HG02610 (cell line): ENCODE measurements at regions not wholly inside any gene's neighbourhood (a gene's known extent, or its start where the extent isn't known, plus 50 kb on each side); places are given as distances from the start of the nearest gene placed in this dataset.

Source experiments
- ATAC-seq: cut with Tn5 transposase; IDR thresholded peaks from one replicate; pipeline ENCODE4 v1.9.1; 2021; ENCODE audit warnings: mild to moderate bottlenecking, moderate library complexity; ENCODE audit not compliant: unreplicated experiment

DNA sequence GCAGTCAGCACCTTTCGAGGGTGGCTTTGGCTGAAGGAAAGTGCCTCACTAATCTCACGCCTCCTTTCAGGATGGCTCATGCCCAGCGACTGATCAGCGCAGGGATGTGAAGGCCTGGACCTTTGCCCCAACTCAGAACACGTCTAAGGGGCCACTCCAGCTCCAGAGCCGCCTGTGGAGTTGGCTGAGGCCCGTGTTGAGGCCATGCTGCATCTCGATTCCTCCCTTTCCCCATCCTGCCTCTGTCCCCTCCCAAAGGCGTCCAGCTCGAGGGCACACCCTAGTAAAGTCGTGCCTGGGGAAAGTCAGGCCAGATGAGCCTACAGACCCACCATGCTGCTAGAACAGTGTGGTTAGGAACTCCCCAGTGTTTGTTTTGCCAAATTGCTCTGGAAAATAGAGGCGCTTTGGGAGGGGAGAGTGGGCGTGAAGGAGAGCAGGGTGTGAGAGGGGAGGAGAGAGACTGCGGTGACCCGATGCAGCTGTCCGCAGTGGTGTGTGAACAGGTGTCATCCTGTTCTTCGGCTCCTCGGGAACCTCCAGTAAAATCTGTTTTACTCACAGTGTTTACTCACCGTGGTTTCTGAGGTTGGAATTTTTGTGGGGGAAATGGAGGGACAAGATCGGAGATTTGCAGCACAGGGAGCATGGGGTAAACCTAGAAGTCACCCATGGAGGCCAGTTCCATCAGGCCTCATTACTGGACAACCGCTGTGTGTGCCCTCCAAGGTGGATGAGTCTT is 85.0 kb upstream of the PMEPA1 start:
- ATAC-seq, result no peak

DNA sequence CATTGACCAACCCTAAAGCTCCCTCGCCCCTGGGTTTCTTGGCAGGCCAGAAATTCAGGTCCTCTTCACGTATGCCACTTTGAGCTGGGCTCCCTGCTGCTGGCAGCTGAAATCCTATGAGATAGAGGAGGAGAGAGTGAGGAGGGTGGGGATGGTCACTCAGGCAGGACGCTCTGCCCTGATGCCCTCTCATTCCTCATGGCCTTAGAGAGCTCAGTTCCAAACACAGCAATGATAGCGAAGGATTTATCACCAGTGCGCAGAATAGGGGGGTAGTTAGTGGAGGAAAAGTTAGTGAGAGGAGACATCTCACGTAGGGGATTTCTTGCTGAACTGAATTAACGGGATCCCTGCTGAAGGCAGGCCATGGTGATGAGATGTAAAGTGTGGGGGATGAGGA is 84.2 kb upstream of the PMEPA1 start:
- ATAC-seq, result no peak

DNA sequence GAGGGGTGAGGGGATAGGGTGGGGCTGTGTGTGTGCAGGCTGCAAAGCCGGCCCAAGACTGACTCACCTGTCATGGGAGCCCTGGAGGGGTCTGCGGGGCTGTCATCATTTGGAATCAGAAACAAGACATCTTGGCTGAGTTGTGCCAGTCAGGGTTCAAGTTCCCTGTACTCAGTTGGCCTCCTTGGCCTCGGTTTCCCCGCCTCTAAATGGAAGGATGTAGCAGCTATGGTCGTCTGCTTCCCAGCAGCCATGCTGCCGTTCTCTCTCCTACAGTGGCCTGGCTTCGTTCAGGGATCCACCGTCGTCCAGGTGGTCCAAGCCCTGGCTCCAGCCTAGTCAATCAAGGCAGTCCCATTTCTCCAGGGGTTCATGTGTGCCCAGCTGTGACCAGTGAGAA is 83.6 kb upstream of the PMEPA1 start:
- no peak for ATAC-seq

- ATAC-seq, result no peak
Measured at GRCh38 chr20:57792386-57793080, 82.7 kb upstream of the PMEPA1 start.

DNA sequence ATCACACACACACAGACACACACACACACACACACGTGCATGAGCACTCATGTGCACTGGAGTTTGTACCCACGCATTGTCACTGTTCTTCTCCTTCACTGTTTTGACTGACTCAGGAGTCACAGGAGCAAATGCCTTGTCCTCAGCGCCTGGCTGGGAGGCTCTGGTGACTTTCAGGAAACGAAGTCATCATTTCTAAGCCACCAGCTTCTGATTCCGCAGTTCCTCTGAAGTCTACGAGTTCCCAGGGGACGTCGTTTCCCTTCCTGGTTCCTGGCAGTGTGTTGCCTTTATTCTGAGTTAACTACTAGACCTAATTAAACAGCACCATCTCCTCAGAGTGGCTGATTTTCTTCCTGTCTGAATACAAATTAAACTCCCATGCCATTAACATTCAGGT is 82.2 kb upstream of the PMEPA1 start:
- no peak for ATAC-seq

DNA sequence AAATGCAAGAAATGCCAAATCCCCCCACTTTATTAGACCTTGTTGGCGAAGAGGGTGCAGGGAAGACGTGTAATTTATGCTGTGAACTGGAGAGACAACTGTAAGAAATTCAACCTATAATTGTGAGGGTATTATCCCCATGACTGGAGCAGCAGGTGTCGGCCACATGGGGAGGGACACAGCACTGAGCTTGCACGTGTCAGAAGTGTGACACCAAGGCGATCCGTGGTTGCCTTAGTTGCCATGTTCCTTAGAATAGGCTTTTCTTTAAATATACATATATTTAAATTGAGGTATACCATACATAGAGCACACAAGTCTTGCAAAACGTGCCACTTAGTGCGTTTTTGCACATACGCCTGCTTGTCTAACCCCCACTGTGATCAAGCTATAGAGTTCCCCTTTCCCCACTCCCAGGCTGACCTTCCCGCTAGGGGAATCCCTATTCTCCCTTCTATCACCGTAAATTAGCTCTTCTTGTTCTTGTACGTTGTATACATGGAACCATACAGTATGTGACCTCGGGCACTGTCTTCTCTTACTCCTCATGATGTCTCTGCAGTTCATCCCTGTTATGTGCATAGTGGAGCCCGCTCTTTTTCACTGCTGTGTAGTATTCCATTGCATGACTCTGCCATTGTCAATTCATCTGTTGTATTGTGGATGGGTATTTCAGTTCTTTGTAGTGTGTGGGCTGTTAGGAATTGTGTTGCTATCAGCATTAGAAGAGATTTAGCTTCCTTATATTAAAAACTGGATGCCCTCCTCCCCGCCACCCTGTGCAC is 81.6 kb upstream of the PMEPA1 start:
- no peak for ATAC-seq

DNA sequence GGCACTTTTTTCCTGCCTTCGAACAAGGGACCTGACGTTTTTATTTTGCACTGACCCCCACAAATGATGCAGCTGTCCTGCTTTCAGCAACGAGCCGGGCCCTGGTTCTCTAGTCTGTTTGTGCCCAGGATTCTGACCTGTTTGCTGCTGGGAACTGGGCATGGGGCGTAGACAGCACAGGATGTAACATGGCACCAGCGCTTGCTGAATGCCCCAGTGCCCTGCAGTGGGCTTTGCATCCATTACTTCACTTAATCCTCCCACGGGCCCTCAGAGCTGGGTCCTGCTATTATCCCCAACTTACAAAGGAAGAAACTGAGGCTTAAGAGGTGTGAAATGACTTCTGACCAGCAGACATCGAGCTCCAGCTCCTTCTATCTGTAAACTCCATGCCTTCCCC is 80.4 kb upstream of the PMEPA1 start:
- ATAC-seq, result no peak

GRCh38 chr20:57788936-57789613 is 79.3 kb upstream of the PMEPA1 start:
- ATAC-seq, result no peak

GRCh38 chr20:57787990-57788781 is 78.4 kb upstream of the PMEPA1 start:
- no peak for ATAC-seq

DNA sequence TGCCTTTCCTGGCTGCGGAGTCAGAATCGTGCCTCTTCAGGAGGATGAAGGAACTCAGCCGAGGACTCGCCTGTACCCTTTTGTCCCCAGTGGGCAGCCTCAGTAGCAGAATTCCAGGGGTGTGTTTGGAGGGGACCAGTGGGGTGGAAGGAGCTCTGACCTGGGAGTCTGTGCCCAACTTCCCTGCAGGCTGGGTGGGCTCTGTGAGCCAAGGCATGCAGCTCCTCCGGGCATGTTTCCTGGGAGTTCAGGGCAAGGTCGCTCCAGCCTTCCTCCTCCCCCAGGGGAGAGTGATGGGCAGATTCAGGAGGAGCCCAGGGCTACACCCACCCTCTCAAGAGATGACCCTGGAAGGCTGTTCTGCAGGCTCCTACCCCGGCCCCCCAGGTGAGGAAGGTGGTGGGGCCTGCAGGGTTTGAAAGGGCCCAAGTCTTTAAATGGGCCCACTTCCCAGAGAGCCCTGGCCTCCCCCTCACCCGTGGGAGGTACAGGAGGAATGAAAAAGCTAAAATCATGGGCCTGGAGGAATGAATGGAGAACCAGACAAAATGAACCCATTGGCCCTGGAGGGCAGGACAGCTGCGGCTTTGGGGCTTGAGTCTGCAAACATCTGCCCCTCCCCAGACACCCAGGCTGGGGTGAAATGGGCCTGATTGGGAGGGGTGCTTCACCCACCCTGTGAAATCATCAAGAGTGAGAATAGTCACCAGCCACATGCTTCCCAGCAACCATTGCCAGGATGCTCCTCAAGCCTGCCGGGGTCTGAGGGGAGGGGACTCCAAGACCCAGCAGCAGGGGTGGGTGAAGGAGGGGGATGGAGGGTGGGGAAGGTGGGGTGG is 77.6 kb upstream of the PMEPA1 start:
- no peak for ATAC-seq

DNA sequence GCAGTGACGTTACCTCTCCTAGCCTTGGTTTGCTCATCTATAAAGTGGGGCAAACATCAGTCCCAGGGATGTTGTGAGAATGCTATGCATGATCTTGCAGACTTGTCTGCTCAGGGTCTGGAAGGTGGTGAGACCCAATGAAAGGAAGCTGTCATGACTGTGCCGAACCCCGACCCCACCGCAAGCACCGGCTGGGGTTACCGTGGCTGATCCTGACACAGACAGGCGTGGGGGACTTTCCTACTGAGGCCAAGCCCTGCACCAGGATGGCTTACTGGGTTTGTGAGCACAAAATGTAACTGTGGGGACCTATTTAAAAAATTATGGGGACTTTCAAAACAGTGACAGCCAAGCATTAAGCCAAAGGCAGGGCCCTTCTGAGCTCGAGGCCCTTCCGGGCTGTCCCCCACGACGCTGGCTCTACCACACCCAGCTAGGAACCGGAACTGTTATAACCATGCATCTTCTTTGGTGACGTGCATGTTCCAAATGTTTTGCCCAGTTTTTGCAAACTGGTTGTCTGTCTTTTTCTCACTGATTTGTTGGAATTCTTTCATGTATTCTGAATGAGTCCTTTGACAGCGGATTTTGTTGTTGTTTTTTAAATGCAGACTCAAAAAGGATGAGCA is 76.6 kb upstream of the PMEPA1 start:
- no peak for ATAC-seq

DNA sequence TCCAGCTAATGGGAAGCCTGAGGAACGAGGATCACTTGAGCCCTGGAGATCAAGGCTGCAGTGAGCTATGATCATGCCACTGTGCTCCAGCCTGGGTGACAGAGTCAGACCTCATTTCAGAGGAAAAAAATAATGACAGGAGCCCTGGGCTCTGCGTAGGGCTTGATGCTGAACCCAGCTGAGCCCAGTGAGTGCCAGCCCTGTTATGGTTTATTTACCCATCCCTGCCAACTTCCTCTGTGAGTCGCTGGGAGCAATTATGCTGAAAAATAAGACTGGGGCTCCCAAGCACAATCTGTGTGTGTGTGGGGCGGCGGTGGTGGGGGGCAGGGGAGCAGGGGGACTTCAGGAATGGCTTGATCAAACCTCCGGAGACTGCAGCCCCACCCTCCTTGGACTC is 75.9 kb upstream of the PMEPA1 start:
- no peak for ATAC-seq

DNA sequence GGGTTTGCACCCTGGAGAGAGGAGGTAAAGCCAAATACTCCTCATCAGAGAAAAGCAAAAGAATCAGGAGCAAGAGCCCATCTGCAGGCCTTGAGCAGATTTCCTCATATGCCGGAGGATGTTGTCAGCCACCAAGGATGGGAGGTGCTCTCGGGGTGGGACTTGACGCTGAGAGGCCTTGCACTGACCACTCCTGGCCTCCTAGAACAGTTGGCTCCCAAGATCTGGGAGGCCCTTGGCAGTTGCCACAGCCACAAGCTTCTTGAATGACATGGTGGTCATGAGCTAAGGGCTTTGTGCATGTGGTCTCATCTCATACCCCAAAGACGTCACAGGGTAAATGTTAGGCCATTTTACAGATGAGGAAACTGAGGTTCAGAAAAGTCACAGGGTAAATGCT is 75.2 kb upstream of the PMEPA1 start:
- no peak for ATAC-seq

DNA sequence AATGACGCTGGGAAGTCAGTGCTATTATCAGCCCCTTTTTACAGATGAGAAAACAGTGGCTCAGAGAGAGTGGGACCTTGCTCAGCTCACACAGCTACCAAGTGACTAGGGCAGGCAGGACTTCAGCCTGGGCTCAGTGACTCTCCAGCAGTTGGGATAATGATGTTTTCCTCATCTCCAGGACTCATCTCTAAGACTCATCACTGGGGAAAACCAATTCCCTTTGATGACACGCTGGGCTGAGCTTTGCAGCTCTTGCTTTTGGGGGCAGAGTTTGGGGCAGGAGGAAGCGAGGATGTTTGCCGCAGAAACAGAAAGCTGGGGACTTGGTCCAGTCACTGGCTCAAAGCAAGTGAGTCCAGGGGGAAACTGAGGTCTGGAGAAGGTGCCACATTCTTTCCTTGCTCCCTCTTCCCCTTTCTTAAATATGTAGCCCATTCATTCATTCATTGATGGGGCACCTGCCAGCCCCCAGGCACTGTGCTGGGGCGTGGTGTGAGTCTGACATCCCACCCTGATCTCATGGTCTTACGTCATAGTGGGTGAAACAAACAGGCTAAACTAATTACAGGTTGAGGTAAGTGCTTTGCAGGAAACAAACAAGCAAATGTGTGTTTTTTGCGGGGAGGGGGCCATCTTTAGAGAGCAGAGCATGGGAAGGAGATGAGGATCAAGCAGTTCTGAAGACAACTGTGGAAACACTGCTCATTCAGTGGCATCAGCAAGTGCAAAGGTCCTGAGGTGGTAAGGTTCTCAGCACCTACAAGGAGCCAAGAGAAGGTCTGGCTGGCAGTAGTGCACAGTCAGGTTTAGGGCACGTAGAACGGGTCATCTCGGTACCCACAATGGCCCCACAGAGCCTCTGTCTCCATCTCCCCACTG is 74.4 kb upstream of the PMEPA1 start:
- no peak for ATAC-seq

DNA sequence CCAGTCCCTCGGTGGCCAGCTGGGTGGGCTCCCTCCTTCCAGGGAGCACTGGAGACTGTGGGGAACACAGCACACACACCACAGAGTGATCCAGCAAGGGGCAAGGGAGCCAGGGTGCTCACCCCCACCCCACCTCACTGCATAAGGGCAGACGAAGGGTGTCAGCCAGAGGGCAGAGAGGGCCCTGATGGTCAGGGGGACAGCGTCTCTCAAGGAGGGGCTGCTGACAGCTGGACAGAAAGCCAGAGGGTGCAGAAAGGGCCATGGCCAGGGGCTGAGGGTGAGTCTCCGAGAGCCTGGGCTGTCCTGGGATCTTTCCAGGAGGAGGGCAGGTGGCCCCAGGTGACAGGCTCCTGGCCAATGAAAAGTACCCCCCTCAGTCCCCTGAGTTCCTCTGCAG is 73.4 kb upstream of the PMEPA1 start:
- no peak for ATAC-seq

GRCh38 chr20:57782631-57783041 is 72.8 kb upstream of the PMEPA1 start:
- ATAC-seq, result no peak

- no peak for ATAC-seq
Measured at GRCh38 chr20:57781901-57782300, 72.1 kb upstream of the PMEPA1 start.

DNA sequence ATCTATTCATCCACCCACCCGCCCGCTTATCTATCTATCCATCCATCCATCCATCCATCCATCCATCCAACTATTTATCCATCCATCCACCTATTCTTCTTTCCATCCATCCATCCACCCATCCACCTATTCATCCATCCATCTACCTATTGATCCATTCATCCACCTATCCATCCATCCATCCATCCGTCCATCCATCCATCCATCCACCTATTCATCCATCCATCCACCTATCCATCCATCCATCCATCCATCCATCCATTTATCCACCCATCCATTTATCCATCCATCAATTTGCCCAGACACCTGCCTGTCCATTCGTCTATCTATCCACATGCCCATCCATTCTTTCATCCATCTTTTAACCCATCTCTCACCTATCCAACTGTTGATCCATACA is 71.1 kb upstream of the PMEPA1 start:
- no peak for ATAC-seq
